ENCODE measurements at regions not wholly inside any gene's neighbourhood (a gene's known extent, or its start where the extent isn't known, plus 50 kb on each side); places are given as distances from the start of the nearest gene placed in this dataset.

DNA sequence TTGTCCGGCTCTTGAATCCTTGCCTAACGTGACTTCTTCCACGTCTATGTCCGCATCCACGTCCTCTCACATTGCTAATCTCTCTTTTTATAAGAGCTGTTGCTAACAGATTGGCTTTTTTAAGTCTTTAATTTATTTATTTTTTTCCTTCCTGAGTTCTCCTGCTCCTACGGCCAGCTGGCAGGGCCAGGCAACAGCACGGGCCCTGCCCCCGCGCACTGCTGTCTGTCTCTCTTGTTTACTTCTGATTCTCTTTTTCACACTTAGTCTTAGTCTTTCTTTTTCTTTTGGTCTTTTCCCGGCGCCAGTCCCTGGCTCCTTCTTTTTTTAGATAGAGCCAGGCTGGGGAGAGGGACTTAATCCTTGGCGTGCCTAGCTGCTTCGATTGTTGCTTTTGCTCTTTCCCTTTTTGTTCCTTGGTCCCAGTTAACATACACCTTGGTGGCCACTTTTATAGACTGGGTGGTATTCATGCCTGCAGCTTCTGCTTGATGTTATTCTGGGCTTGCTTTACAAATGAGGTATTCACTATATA lies 53.2 kb upstream of the RBMX start:
- intact Hi-C loops (cut with micrococcal nuclease) = loop anchor here (2.0 kb wide), 1 partner anchor 437 kb away; the partner anchor contains the start of gene HTATSF1
- Mint-ChIP-seq H3K27ac (no peak overlapping the region), H3K4me1 (ENCODE audit: low read depth) (peaks cover 14% of the 10 kb centered on the region), H3K36me3 (ENCODE audit: low read depth) (peaks cover 13% of the 10 kb centered on the region), H3K4me3 (no peak overlapping the region), H3K27me3 (ENCODE audit: low read depth) (no peaks in the 10 kb centered on the region), H3K9me3 (no peaks in the 10 kb centered on the region)
- CTCF ChIA-PET = interaction anchor here (2.3 kb wide), 1 partner anchor 8 kb away, joined by 5 read pairs; no protein-coding TSS in a partner anchor
- no peak for DNase-seq

GRCh38 chrX:136931661-136932060 lies 51.1 kb upstream of the RBMX start:
- Mint-ChIP-seq H3K4me3 (no peak overlapping the region), H3K4me1 (ENCODE audit: low read depth) (peaks cover 14% of the 10 kb centered on the region), H3K27ac (no peak overlapping the region), H3K36me3 (ENCODE audit: low read depth) (peaks cover 13% of the 10 kb centered on the region), H3K27me3 (ENCODE audit: low read depth) (no peaks in the 10 kb centered on the region), H3K9me3 (no peaks in the 10 kb centered on the region)
- CTCF ChIA-PET = interaction anchor here (0.6 kb wide), 1 partner anchor 121 kb away, joined by 3 read pairs; no protein-coding TSS in a partner anchor
- intact Hi-C loops (cut with micrococcal nuclease) = no loop called here
- no peak for DNase-seq

All from activated naive CD4-positive, alpha-beta T cell treated with anti-CD3 and anti-CD28 coated beads for 36 hours (primary cell).